T-helper 17 cell (primary cell): ENCODE measurements at regions not wholly inside any gene's neighbourhood (a gene's known extent, or its start where the extent isn't known, plus 50 kb on each side); places are given as distances from the start of the nearest gene placed in this dataset.
A peak's percentile ranks its signal among the peaks of the same experiment; 100 is the strongest.

ENCODE experiments used
- ATAC-seq: fragments of 150-1000 bp; cut with Tn5 transposase; 2 replicates; pipeline ENCODE4 v1.10.0; 2021; ENCODE audit warnings: mild to moderate bottlenecking, moderate library complexity
- DNase-seq, 3 donors: peaks; one replicate each; pipeline versions ENCODE4 v3.0.0 to v3.0.0-alpha.2; 2020 to 2021
- H3K9me3 ChIP-seq: one replicate; pipeline ENCODE4 v1.7.0; 2013; ENCODE audit warnings: low read length, mild to moderate bottlenecking; ENCODE audit not compliant: control insufficient read depth, poor library complexity, severe bottlenecking
- H3K27ac Mint-ChIP-seq: one replicate; pipeline ENCODE4 v1.8.0; 2022; ENCODE audit warnings: mild to moderate bottlenecking, moderate library complexity, mixed read lengths
- H3K27me3 Mint-ChIP-seq: one replicate; pipeline ENCODE4 v1.8.0; 2022; ENCODE audit warnings: mixed read lengths
- H3K36me3 Mint-ChIP-seq: one replicate; pipeline ENCODE4 v1.8.0; 2022; ENCODE audit warnings: low read depth, mixed read lengths
- H3K4me1 Mint-ChIP-seq: one replicate; pipeline ENCODE4 v1.8.0; 2022; ENCODE audit warnings: mild to moderate bottlenecking, mixed read lengths
- H3K4me3 Mint-ChIP-seq: one replicate; pipeline ENCODE4 v1.8.0; 2022; ENCODE audit warnings: mild to moderate bottlenecking, moderate library complexity, mixed read lengths

GRCh38 chr2:38509947-38510326 lies 92.8 kb downstream of the HNRNPLL start:
- Mint-ChIP-seq H3K4me1 (peaks cover 6% of the 10 kb centered on the region), H3K36me3 (no peaks in the 10 kb centered on the region), H3K4me3 (no peak overlapping the region), H3K27ac (peak overlapping the region; percentile 8), H3K27me3 (peaks cover 5% of the 10 kb centered on the region)
- H3K9me3 ChIP-seq: no peaks in the 10 kb centered on the region
- DNase-seq: no peak
- no peak for ATAC-seq

DNA sequence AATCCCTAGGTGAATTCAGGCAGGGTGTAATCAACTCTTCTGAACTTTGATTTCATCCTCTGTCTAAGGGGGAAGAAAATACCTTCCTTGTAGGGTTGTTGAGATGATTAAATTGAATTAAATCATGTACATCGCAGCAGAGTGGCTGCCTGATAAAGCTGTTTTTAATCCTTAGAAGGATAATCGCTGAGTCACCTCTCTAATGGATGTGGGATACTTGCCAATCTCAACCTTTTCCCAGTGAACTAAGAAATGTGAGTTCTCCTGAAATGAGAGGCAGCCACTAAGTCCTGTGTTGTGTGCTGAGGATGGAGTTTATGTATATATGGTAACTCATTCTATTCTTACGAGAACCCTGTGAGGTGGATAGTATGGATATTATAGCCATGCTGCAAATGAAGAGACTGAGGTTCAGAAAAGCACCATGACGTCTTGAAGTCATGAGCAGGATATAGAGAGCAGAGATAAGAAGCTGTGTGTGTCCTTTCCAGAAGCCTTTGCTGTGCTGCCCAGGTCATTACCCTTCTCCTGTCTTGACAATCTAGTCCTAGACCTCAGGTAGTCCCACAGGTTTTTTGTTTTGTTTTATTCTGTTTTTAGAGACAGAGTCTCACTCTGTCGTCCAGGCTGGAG lies 93.3 kb downstream of the HNRNPLL start:
- Mint-ChIP-seq H3K36me3 (no peaks in the 10 kb centered on the region), H3K4me1 (peaks cover 6% of the 10 kb centered on the region), H3K27ac (peak overlapping the region; percentile 8), H3K4me3 (no peak overlapping the region), H3K27me3 (peaks cover 4% of the 10 kb centered on the region)
- ATAC-seq (no peak), DNase-seq (no peak)
- no peaks in the 10 kb centered on the region for H3K9me3 ChIP-seq

- ATAC-seq (peak; percentile 85), DNase-seq (peak; percentile 53 to 68 (median 58))
- Mint-ChIP-seq H3K4me1 (peaks cover 6% of the 10 kb centered on the region), H3K4me3 (no peak overlapping the region), H3K27ac (no peak overlapping the region), H3K27me3 (peaks cover 12% of the 10 kb centered on the region), H3K36me3 (peaks cover 1% of the 10 kb centered on the region)
- H3K9me3 ChIP-seq: no peaks in the 10 kb centered on the region
Measured at GRCh38 chr2:38508311-38509039, 94.3 kb downstream of the HNRNPLL start.

- DNase-seq (no peak), ATAC-seq (no peak)
- Mint-ChIP-seq H3K27ac (no peak overlapping the region), H3K4me3 (no peak overlapping the region), H3K27me3 (peaks cover 15% of the 10 kb centered on the region), H3K4me1 (peaks cover 6% of the 10 kb centered on the region), H3K36me3 (peaks cover 3% of the 10 kb centered on the region)
- H3K9me3 ChIP-seq: no peaks in the 10 kb centered on the region
Measured at GRCh38 chr2:38507712-38508111, 95.0 kb downstream of the HNRNPLL start.

GRCh38 chr2:38505779-38506178 lies 96.9 kb downstream of the HNRNPLL start:
- Mint-ChIP-seq H3K36me3 (peaks cover 3% of the 10 kb centered on the region), H3K4me1 (peaks cover 6% of the 10 kb centered on the region), H3K27me3 (peaks cover 17% of the 10 kb centered on the region), H3K27ac (no peak overlapping the region), H3K4me3 (no peak overlapping the region)
- no peaks in the 10 kb centered on the region for H3K9me3 ChIP-seq
- ATAC-seq: no peak
- DNase-seq: no peak

GRCh38 chr2:38504169-38504568 lies 98.6 kb downstream of the HNRNPLL start:
- peaks cover 6% of the 10 kb centered on the region for H3K4me1 Mint-ChIP-seq
- no peak overlapping the region for H3K4me3 Mint-ChIP-seq
- no peak for ATAC-seq

GRCh38 chr2:38502107-38502506 lies 100.6 kb downstream of the HNRNPLL start:
- peaks cover 3% of the 10 kb centered on the region for H3K36me3 Mint-ChIP-seq
- no peaks in the 10 kb centered on the region for H3K9me3 ChIP-seq
- H3K4me1 Mint-ChIP-seq: peaks cover 9% of the 10 kb centered on the region
- no peak overlapping the region for H3K4me3 Mint-ChIP-seq
- no peak overlapping the region for H3K27ac Mint-ChIP-seq
- peaks cover 24% of the 10 kb centered on the region for H3K27me3 Mint-ChIP-seq
- no peak for DNase-seq
- no peak for ATAC-seq

More at GRCh38 chr2:38504169-38504568, 98.6 kb downstream of the HNRNPLL start:
- Mint-ChIP-seq H3K27ac (no peak overlapping the region), H3K27me3 (peaks cover 28% of the 10 kb centered on the region), H3K36me3 (peaks cover 3% of the 10 kb centered on the region)
- H3K9me3 ChIP-seq: no peaks in the 10 kb centered on the region
- DNase-seq: no peak

DNA sequence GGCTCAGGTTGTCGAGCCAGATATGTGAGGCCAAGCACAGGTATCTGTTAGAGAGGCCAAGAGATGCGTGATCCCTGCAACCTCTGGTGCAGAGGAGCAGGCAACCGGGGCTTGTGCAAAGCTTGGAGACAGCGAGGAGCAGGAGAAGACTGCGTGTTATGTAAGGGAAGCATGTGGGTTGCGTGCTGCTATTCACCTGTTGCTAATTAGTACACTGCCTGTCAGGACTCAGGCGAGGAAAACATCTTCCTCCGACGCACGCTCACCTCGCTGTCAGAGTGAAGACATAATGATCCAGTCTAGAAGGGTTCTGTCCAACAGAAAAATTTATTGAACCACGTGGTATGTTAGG lies 102.5 kb downstream of the HNRNPLL start:
- no peaks in the 10 kb centered on the region for H3K9me3 ChIP-seq
- Mint-ChIP-seq H3K27ac (no peak overlapping the region), H3K4me1 (peaks cover 9% of the 10 kb centered on the region), H3K36me3 (peaks cover 3% of the 10 kb centered on the region), H3K4me3 (no peak overlapping the region), H3K27me3 (peaks cover 24% of the 10 kb centered on the region)
- ATAC-seq (no peak), DNase-seq (no peak)

- DNase-seq (no peak), ATAC-seq (no peak)
- H3K36me3 Mint-ChIP-seq: peaks cover 3% of the 10 kb centered on the region
- peaks cover 7% of the 10 kb centered on the region for H3K4me1 Mint-ChIP-seq
- no peak overlapping the region for H3K27ac Mint-ChIP-seq
- no peak overlapping the region for H3K4me3 Mint-ChIP-seq
- no peaks in the 10 kb centered on the region for H3K9me3 ChIP-seq
- H3K27me3 Mint-ChIP-seq: peaks cover 24% of the 10 kb centered on the region
Measured at GRCh38 chr2:38499548-38500282, 103.0 kb downstream of the HNRNPLL start.

GRCh38 chr2:38498045-38498481 lies 104.7 kb downstream of the HNRNPLL start:
- Mint-ChIP-seq H3K4me1 (peaks cover 7% of the 10 kb centered on the region), H3K27ac (peak overlapping the region; percentile 46), H3K27me3 (peaks cover 13% of the 10 kb centered on the region), H3K36me3 (no peaks in the 10 kb centered on the region), H3K4me3 (no peak overlapping the region)
- DNase-seq (no peak), ATAC-seq (no peak)
- no peaks in the 10 kb centered on the region for H3K9me3 ChIP-seq

GRCh38 chr2:38497670-38498037 lies 105.1 kb downstream of the HNRNPLL start:
- DNase-seq: no peak

GRCh38 chr2:38496927-38497669 lies 105.6 kb downstream of the HNRNPLL start:
- peaks cover 7% of the 10 kb centered on the region for H3K4me1 Mint-ChIP-seq
- H3K9me3 ChIP-seq: no peaks in the 10 kb centered on the region
- no peak for ATAC-seq
- peaks cover 13% of the 10 kb centered on the region for H3K27me3 Mint-ChIP-seq
- DNase-seq: no peak
- H3K27ac Mint-ChIP-seq: no peak overlapping the region
- H3K4me3 Mint-ChIP-seq: no peak overlapping the region
- H3K36me3 Mint-ChIP-seq: peaks cover under 1% of the 10 kb centered on the region

More at GRCh38 chr2:38497670-38498037, 105.1 kb downstream of the HNRNPLL start:
- no peaks in the 10 kb centered on the region for H3K36me3 Mint-ChIP-seq
- H3K4me1 Mint-ChIP-seq: peaks cover 7% of the 10 kb centered on the region
- no peaks in the 10 kb centered on the region for H3K9me3 ChIP-seq
- H3K4me3 Mint-ChIP-seq: no peak overlapping the region
- no peak for ATAC-seq
- H3K27ac Mint-ChIP-seq: peak overlapping the region; percentile 46
- peaks cover 13% of the 10 kb centered on the region for H3K27me3 Mint-ChIP-seq

DNA sequence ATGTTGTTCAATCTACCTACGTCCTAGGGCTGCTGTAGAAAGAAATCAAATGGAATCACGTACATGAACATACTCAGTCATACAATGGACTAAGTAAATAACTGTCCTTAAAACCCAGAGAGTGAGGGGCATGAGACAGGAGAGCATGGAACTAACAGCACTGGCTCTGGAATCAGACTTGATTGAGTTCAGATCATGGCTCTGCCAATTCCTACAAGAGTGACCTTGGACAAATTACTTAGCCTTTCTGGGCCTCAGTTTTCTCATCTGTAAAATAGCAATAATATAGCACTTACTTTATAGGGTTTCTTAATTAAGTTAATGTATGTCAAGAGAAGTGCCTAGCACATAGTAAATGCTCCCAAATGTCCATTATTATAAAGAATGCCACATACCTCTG lies 106.8 kb downstream of the HNRNPLL start:
- H3K9me3 ChIP-seq: no peaks in the 10 kb centered on the region
- Mint-ChIP-seq H3K27me3 (peaks cover 12% of the 10 kb centered on the region), H3K36me3 (peaks cover 2% of the 10 kb centered on the region), H3K27ac (no peak overlapping the region), H3K4me1 (peaks cover 7% of the 10 kb centered on the region), H3K4me3 (no peak overlapping the region)
- no peak for ATAC-seq
- no peak for DNase-seq
